Neural progenitor cell (in vitro differentiated cells): ENCODE measurements at regions not wholly inside any gene's neighbourhood (a gene's known extent, or its start where the extent isn't known, plus 50 kb on each side); places are given as distances from the start of the nearest gene placed in this dataset.

Source experiments
- CTCF ChIP-seq: fragments of 200-600 bp; sonication (generic); IDR thresholded peaks from 2 replicates; pipeline ENCODE4 v1.5.1; 2017; ENCODE audit warnings: antibody characterized with exemption, mild to moderate bottlenecking
- EZH2 ChIP-seq: fragments of 200-600 bp; sonication (generic); IDR thresholded peaks from 2 replicates; pipeline ENCODE4 v1.6.1; 2017; ENCODE audit warnings: antibody characterized with exemption, mild to moderate bottlenecking, moderate library complexity
- EZH2phosphoT487 ChIP-seq: fragments of 200-600 bp; sonication (generic); IDR thresholded peaks from 2 replicates; pipeline ENCODE4 v1.6.1; 2017; ENCODE audit warnings: antibody characterized with exemption

- TF ChIP-seq CTCF (no peak), EZH2phosphoT487 (no peak), EZH2 (no peak)
These were observed 797.8 kb downstream of the EFNB2 start for GRCh38 chr13:105737688-105738087.
